MM.1S (cell line): ENCODE measurements at regions not wholly inside any gene's neighbourhood (a gene's known extent, or its start where the extent isn't known, plus 50 kb on each side); places are given as distances from the start of the nearest gene placed in this dataset.

ENCODE experiments used
- DNase-seq: peaks from one replicate; pipeline ENCODE4 v3.0.0-alpha.2; 2015
- H2AFZ ChIP-seq: fragments of 300-600 bp; sonication (generic); 2 replicates; pipeline ENCODE4 v1.6.0; 2016; ENCODE audit warnings: antibody characterized with exemption, low read length
- H3F3A ChIP-seq: fragments of 300-600 bp; sonication (generic); 2 replicates; pipeline ENCODE4 v1.6.1; 2016; ENCODE audit warnings: mild to moderate bottlenecking, antibody characterized with exemption, low read length, moderate library complexity, mixed read lengths; ENCODE audit not compliant: insufficient read depth
- H3K27ac ChIP-seq: fragments of 300-600 bp; sonication (generic); 2 replicates; pipeline ENCODE4 v1.5.1; 2016; ENCODE audit warnings: mild to moderate bottlenecking, low read length
- H3K27me3 ChIP-seq: fragments of 300-600 bp; sonication (generic); replicated peaks from 2 replicates; pipeline ENCODE4 v1.6.0; 2016; ENCODE audit warnings: low read length; ENCODE audit not compliant: insufficient read depth
- H3K36me3 ChIP-seq: fragments of 300-600 bp; sonication (generic); replicated peaks from 2 replicates; pipeline ENCODE4 v1.6.1; 2016; ENCODE audit warnings: mild to moderate bottlenecking, low read length, mixed read lengths; ENCODE audit not compliant: insufficient read depth
- H3K4me1 ChIP-seq: fragments of 300-600 bp; sonication (generic); 2 replicates; pipeline ENCODE4 v1.6.1; 2016; ENCODE audit warnings: low read length, mixed read lengths
- H3K4me2 ChIP-seq: fragments of 300-600 bp; sonication (generic); 2 replicates; pipeline ENCODE4 v1.6.0; 2016; ENCODE audit warnings: low read depth, low read length
- H3K4me3 ChIP-seq: fragments of 300-600 bp; sonication (generic); 2 replicates; pipeline ENCODE4 v1.5.1; 2016; ENCODE audit warnings: low read length, mixed read lengths
- H3K79me2 ChIP-seq: fragments of 300-600 bp; sonication (generic); 2 replicates; pipeline ENCODE4 v1.6.1; 2016; ENCODE audit warnings: mixed run types, low read length, mixed read lengths
- H3K9ac ChIP-seq: fragments of 300-600 bp; sonication (generic); 2 replicates; pipeline ENCODE4 v1.6.1; 2016; ENCODE audit warnings: low read length, mixed read lengths
- H3K9me2 ChIP-seq: fragments of 300-600 bp; sonication (generic); replicated peaks from 2 replicates; pipeline ENCODE4 v1.6.1; 2016; ENCODE audit warnings: mild to moderate bottlenecking, low read length, mixed read lengths; ENCODE audit not compliant: insufficient read depth
- H3K9me3 ChIP-seq: fragments of 300-600 bp; sonication (generic); replicated peaks from 2 replicates; pipeline ENCODE4 v1.6.1; 2016; ENCODE audit warnings: mild to moderate bottlenecking, low read length, mixed read lengths; ENCODE audit not compliant: insufficient read depth
- H4K20me1 ChIP-seq: fragments of 300-600 bp; sonication (generic); 2 replicates; pipeline ENCODE4 v1.6.1; 2016; ENCODE audit warnings: mild to moderate bottlenecking, low read length, moderate library complexity, mixed read lengths; ENCODE audit not compliant: insufficient read depth
- EZH2 ChIP-seq: fragments of 300-600 bp; sonication (generic); optimal IDR thresholded peaks from 2 replicates; pipeline ENCODE3; 2017; ENCODE audit warnings: low read depth, mild to moderate bottlenecking, antibody characterized with exemption, low read length, mixed read lengths
- EZH2phosphoT487 ChIP-seq: fragments of 300-600 bp; sonication (generic); IDR thresholded peaks from 2 replicates; pipeline ENCODE4 v1.6.1; 2018; ENCODE audit warnings: antibody characterized with exemption, low read length
- TF ChIP-seq, protein P1 (sequence below): fragments of 300-600 bp; sonication (generic); IDR thresholded peaks from 2 replicates; pipeline ENCODE4 v1.5.1; 2016; ENCODE audit warnings: antibody characterized with exemption, low read length, mixed read lengths

DNA sequence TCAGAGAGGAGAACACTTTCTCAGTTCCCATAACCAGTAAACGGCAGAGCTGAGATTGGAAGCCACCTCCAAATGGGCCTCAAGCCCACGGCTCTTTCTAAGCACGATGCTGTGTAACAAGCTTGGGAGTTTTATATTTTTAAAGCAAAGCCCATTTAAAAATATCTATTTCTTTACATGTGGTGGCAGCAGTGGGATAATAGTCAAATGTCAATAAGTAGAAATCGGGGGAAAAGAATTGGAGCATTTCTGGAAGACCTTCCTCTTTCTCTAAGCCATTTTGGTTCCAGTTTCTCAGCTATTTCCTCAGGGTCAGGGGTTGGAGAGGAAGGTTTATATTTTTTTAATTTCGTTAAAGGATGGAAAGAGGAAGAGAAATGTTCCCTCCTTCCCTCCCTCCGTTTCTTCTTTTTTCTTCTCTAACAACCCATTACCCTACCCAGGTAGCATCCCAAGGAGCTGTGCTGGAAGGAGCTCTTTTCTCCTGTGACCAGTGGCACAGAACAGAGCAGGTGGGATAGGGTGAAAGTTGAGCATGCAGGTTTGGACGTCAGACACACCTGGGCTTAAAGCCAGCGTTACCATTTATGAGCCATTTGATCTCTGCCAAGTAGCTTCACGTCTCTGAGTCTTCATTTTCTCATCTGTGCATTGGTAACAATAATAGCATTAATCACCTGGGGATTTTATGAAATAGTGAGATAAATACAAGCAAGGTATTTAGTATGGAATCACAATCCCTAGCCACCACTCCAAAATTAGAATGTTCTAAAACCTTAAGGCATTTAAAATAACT is 515.7 kb downstream of the RPS24 start:
- DNase-seq: no peak
- Histone ChIP-seq H3K4me2 (no peak overlapping the region), H3K4me3 (no peak overlapping the region), H3K4me1 (no peaks in the 10 kb centered on the region), H3K9me3 (no peaks in the 10 kb centered on the region), H3K9ac (no peak overlapping the region), H3K79me2 (no peaks in the 10 kb centered on the region), H3K27ac (no peak overlapping the region), H3K27me3 (no peaks in the 10 kb centered on the region), H2AFZ (no peak overlapping the region), H3F3A (no peaks in the 10 kb centered on the region), H4K20me1 (no peaks in the 10 kb centered on the region), H3K36me3 (no peaks in the 10 kb centered on the region), H3K9me2 (no peaks in the 10 kb centered on the region)
- TF ChIP-seq, protein P1, sequence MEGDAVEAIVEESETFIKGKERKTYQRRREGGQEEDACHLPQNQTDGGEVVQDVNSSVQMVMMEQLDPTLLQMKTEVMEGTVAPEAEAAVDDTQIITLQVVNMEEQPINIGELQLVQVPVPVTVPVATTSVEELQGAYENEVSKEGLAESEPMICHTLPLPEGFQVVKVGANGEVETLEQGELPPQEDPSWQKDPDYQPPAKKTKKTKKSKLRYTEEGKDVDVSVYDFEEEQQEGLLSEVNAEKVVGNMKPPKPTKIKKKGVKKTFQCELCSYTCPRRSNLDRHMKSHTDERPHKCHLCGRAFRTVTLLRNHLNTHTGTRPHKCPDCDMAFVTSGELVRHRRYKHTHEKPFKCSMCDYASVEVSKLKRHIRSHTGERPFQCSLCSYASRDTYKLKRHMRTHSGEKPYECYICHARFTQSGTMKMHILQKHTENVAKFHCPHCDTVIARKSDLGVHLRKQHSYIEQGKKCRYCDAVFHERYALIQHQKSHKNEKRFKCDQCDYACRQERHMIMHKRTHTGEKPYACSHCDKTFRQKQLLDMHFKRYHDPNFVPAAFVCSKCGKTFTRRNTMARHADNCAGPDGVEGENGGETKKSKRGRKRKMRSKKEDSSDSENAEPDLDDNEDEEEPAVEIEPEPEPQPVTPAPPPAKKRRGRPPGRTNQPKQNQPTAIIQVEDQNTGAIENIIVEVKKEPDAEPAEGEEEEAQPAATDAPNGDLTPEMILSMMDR: no peak
- TF ChIP-seq EZH2phosphoT487: no peak
- TF ChIP-seq EZH2: no peak

DNA sequence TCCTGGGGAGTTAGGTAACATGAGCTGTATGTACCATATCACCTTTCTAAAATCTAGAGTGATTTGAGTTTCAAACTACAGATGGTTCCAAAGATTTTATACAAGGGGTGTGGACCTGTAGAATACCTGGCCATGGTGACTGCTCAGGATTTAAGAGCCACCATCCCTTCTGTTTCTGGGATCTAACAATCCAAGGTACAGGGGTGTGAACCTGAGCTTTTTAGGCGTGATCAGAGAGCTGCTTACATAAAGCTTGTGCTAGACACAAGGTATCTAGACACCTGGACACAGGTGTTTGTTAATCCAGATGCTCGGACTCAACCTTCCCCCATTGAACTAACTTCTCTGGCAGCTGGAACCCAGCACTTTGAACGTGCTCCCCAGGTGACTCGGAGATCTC is 516.4 kb downstream of the RPS24 start:
- Histone ChIP-seq H3K27me3 (no peaks in the 10 kb centered on the region), H4K20me1 (no peaks in the 10 kb centered on the region), H3K9ac (no peak overlapping the region), H2AFZ (no peak overlapping the region), H3K4me2 (no peak overlapping the region), H3K36me3 (no peaks in the 10 kb centered on the region), H3K9me2 (no peaks in the 10 kb centered on the region), H3K4me3 (no peak overlapping the region), H3F3A (no peaks in the 10 kb centered on the region), H3K27ac (no peak overlapping the region), H3K4me1 (no peaks in the 10 kb centered on the region), H3K79me2 (no peaks in the 10 kb centered on the region), H3K9me3 (no peaks in the 10 kb centered on the region)
- TF ChIP-seq, protein P1: no peak
- TF ChIP-seq EZH2phosphoT487: no peak
- TF ChIP-seq EZH2: no peak
- no peak for DNase-seq

DNA sequence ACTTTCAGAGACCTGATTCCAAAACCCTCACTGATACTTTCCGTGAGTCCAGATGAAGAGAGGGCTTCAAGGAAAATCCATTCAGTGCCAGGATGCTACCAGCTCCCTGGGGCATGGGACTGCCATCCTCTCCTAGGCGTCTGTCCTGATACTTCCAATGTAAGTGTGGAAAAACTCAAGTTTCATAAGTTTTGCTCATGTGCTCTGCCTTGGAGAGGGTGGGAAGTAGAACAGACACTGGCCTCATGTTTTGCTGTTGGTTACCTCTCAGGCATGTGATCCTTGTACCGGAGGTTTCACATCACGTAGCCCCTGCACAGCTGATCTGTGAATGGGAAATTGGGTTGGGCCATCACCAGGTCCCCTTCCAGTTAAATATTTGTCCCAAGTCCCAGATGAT is 517.1 kb downstream of the RPS24 start:
- H3K27ac ChIP-seq: no peak overlapping the region
- H3K36me3 ChIP-seq: no peaks in the 10 kb centered on the region
- no peak overlapping the region for H3K4me3 ChIP-seq
- H3F3A ChIP-seq: no peaks in the 10 kb centered on the region
- no peak overlapping the region for H2AFZ ChIP-seq
- H3K9me3 ChIP-seq: no peaks in the 10 kb centered on the region
- no peaks in the 10 kb centered on the region for H3K9me2 ChIP-seq
- H3K4me2 ChIP-seq: no peak overlapping the region
- no peaks in the 10 kb centered on the region for H4K20me1 ChIP-seq
- no peaks in the 10 kb centered on the region for H3K79me2 ChIP-seq
- H3K9ac ChIP-seq: no peak overlapping the region
- no peak for DNase-seq
- H3K4me1 ChIP-seq: no peaks in the 10 kb centered on the region
- no peaks in the 10 kb centered on the region for H3K27me3 ChIP-seq
- TF ChIP-seq EZH2phosphoT487 (no peak), EZH2 (no peak)
- TF ChIP-seq, protein P1: no peak
